GM12874 (cell line): ENCODE measurements at regions not wholly inside any gene's neighbourhood (a gene's known extent, or its start where the extent isn't known, plus 50 kb on each side); places are given as distances from the start of the nearest gene placed in this dataset.

Experiments
- TF ChIP-seq, protein P1 (sequence below): IDR thresholded peaks from 2 replicates; pipeline ENCODE4 v1.5.1; 2011; ENCODE audit warnings: low read depth, mild to moderate bottlenecking, control low read depth, low read length, moderate library complexity; ENCODE audit not compliant: insufficient read depth

DNA sequence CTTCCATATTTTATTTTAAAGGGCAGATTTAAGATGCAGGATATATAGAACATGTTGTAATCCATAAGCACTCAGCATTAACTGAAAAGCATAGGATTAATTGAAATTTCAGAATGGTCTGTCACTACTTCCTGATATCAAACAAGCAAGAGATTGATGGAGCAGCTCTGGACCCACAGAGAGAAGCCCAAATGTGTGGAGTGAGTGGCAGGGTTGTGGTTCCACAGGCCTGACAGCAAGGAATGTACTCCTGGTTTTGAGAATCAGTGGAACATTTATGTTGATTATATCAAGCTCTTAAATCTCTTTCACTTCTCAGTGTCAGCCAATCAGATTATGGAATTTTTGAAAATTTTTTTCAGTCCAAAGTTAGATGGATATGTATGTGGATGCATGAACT lies 267.6 kb upstream of the PRICKLE1 start:
- TF ChIP-seq, protein P1, sequence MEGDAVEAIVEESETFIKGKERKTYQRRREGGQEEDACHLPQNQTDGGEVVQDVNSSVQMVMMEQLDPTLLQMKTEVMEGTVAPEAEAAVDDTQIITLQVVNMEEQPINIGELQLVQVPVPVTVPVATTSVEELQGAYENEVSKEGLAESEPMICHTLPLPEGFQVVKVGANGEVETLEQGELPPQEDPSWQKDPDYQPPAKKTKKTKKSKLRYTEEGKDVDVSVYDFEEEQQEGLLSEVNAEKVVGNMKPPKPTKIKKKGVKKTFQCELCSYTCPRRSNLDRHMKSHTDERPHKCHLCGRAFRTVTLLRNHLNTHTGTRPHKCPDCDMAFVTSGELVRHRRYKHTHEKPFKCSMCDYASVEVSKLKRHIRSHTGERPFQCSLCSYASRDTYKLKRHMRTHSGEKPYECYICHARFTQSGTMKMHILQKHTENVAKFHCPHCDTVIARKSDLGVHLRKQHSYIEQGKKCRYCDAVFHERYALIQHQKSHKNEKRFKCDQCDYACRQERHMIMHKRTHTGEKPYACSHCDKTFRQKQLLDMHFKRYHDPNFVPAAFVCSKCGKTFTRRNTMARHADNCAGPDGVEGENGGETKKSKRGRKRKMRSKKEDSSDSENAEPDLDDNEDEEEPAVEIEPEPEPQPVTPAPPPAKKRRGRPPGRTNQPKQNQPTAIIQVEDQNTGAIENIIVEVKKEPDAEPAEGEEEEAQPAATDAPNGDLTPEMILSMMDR = no peak

DNA sequence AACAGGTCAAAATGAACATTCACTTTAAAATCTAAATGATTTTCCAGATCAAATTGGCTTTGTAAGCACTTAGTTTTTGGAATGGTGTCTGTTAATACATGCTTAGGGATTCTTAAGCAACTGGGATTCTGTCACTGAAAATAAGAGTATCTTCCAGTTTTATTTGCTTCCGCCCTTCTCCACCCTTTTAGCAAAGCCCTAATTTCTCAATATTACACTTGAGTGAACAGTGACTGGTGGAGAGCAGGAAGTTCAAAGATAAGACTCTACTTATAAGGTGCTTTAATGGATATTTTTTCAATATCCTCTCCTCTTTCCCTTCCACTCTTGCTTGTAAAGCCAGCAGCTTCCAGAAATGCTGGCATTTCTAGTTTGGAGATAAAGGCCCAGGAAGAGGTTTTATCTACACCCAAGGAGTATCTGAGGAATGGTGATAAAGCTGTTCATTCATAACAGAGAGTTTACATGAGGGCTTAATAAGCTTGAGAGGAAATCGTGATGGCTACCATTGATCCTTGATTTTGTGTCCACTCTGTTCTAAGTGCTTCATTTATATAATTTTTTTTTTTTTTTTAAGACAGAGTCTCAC lies 265.9 kb upstream of the PRICKLE1 start:
- TF ChIP-seq, protein P1 = no peak

DNA sequence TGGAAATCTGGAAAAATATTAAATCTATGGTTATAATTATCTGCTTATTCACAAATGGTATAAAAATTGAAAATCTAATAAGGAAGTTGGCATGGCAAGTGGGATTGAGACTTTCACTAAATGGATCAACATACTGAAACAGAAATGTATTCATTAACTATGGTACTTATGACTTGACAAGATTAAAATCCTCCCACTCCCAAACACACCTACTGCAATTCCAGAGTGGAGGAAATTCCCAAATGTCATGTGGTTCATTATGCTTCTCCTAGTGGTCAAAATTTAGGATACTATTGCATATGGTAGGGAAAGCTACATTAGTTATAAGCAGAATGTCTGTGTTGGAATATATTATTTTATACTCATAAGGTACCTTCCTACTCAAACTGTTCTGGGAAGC lies 265.3 kb upstream of the PRICKLE1 start:
- TF ChIP-seq, protein P1 = no peak

DNA sequence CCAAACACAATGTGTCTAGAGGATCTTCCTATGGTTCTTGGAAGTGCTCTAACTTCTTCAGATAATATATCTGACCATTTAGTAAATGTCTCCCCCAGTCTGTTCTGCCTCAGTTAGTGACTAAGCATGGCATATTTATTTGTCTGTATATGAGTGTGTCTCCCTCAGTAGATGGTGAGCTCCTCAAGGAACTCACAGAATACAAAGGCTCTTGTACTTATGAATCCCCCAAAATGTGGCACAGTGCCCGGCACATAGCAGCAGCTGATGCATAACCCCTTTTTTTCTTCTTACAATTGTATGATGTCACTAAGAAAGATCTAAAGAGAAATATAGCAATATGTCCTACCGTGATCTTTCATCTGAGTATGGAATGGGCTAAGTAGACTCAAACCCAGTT lies 264.7 kb upstream of the PRICKLE1 start:
- TF ChIP-seq, protein P1 = no peak

GRCh38 chr12:42853370-42854140 lies 264.0 kb upstream of the PRICKLE1 start:
- TF ChIP-seq, protein P1 = no peak

GRCh38 chr12:42846782-42847181 lies 257.2 kb upstream of the PRICKLE1 start:
- TF ChIP-seq, protein P1 = no peak

GRCh38 chr12:42834062-42834461 lies 244.5 kb upstream of the PRICKLE1 start:
- TF ChIP-seq, protein P1 = no peak
